Vagina (tissue), 2 donors: ENCODE measurements at regions not wholly inside any gene's neighbourhood (a gene's known extent, or its start where the extent isn't known, plus 50 kb on each side); places are given as distances from the start of the nearest gene placed in this dataset.

Experiments used
- POLR2A ChIP-seq, 2 donors: fragments of 450-650 bp; IDR thresholded peaks; one replicate each; pipeline ENCODE4 v1.6.1; 2017; ENCODE audit warnings: antibody characterized with exemption in 2 of 2, mild to moderate bottlenecking in 2 of 2, moderate library complexity in 2 of 2
- POLR2AphosphoS5 ChIP-seq, 2 donors: sonication (generic); formaldehyde crosslinking; IDR thresholded peaks; one replicate each; pipeline ENCODE4 v1.9.0; 2017; ENCODE audit warnings: antibody characterized with exemption in 2 of 2, mild to moderate bottlenecking in 2 of 2, low read depth in 1 of 2; ENCODE audit not compliant: insufficient read depth in 1 of 2
- TF ChIP-seq, protein P1 (sequence below), 3 experiments: fragments of 450-650 bp in 2 of 3; fragments of 200-600 bp in 1 of 3; sonication (generic) in 1 of 3; IDR thresholded peaks; one replicate each; pipeline ENCODE4 v1.5.1; 2017 to 2019; ENCODE audit warnings: antibody characterized with exemption in 3 of 3, mild to moderate bottlenecking in 2 of 3, moderate library complexity in 2 of 3

- TF ChIP-seq, protein P1, sequence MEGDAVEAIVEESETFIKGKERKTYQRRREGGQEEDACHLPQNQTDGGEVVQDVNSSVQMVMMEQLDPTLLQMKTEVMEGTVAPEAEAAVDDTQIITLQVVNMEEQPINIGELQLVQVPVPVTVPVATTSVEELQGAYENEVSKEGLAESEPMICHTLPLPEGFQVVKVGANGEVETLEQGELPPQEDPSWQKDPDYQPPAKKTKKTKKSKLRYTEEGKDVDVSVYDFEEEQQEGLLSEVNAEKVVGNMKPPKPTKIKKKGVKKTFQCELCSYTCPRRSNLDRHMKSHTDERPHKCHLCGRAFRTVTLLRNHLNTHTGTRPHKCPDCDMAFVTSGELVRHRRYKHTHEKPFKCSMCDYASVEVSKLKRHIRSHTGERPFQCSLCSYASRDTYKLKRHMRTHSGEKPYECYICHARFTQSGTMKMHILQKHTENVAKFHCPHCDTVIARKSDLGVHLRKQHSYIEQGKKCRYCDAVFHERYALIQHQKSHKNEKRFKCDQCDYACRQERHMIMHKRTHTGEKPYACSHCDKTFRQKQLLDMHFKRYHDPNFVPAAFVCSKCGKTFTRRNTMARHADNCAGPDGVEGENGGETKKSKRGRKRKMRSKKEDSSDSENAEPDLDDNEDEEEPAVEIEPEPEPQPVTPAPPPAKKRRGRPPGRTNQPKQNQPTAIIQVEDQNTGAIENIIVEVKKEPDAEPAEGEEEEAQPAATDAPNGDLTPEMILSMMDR (IDR thresholded peaks at IDR 0.05), result no peak
- TF ChIP-seq POLR2AphosphoS5 (IDR thresholded peaks at IDR 0.05; ENCODE audit: insufficient read depth in 1 of 2, low read depth in 1 of 2), result no peak
- TF ChIP-seq POLR2A (IDR thresholded peaks at IDR 0.05), result no peak
Measured at GRCh38 chr17:77076124-77076830, 64.5 kb upstream of the SEC14L1 start.
